ENCODE measurements at regions not wholly inside any gene's neighbourhood (a gene's known extent, or its start where the extent isn't known, plus 50 kb on each side); places are given as distances from the start of the nearest gene placed in this dataset.

GRCh38 chr3:82012775-82013174 lies 251.3 kb upstream of the GBE1 start (continued):
- TF ChIP-seq ASH1L (IDR thresholded peaks at IDR 0.05; ENCODE audit: borderline replicate concordance, low read depth, partially characterized antibody): no peak

GRCh38 chr3:82011336-82011735 lies 249.9 kb upstream of the GBE1 start:
- no peaks in the 10 kb centered on the region for H3K4me1 ChIP-seq (replicated peaks in 1 of 2; ENCODE audit: control insufficient read depth in 2 of 2, insufficient read depth in 2 of 2, low read length in 2 of 2)
- WGBS (ENCODE audit: insufficient coverage, low coverage, missing lambda C conversion rate): 0% methylated on average over 2 of the region's 2 CpGs
- no peak for FAIRE-seq
- H3K9me1 ChIP-seq (ENCODE audit: control insufficient read depth, insufficient read depth, low read length): no peaks in the 10 kb centered on the region
- no peak for DNase-seq (ENCODE audit: extremely low read depth in 1 of 4, low spot score in 3 of 4)
- no peak overlapping the region for H3K9ac ChIP-seq (ENCODE audit: insufficient read depth in 1 of 2, low read depth in 2 of 2, low read length in 2 of 2)
- ChIA-PET POLR2A (no interaction called here), CTCF (ENCODE audit: low intra/inter-chr PET ratio) (no interaction called here)
- in situ Hi-C loops (cut with MboI) (no loop called here), intact Hi-C loops (cut with micrococcal nuclease) (no loop called here)
- no peaks in the 10 kb centered on the region for H3K9me3 ChIP-seq (replicated peaks; ENCODE audit: control insufficient read depth, insufficient read depth, low read depth, low read length)
- no TSS peak for BruUV-seq (replicated peaks)
- no peaks in the 10 kb centered on the region for H4K20me1 ChIP-seq (replicated peaks; ENCODE audit: control insufficient read depth, insufficient read depth, low read length)
- H3K4me2 ChIP-seq (ENCODE audit: insufficient read depth, low read length): no peak overlapping the region
- H3K27me3 ChIP-seq (ENCODE audit: control insufficient read depth in 2 of 2, insufficient read depth in 2 of 2, low read length in 2 of 2): no peaks in the 10 kb centered on the region
- no peak for ATAC-seq
- H3K36me3 ChIP-seq (ENCODE audit: control insufficient read depth, insufficient read depth, low read length): no peaks in the 10 kb centered on the region
- no peak overlapping the region for H3K27ac ChIP-seq (ENCODE audit: extremely low read depth, low read depth, low read length)
- H3K79me2 ChIP-seq (ENCODE audit: control insufficient read depth, insufficient read depth, low read length): no peaks in the 10 kb centered on the region
- H2AFZ ChIP-seq (ENCODE audit: low read depth, low read length): no peak overlapping the region
- H3K4me3 ChIP-seq: no peak overlapping the region
- TF ChIP-seq RFX1 (IDR thresholded peaks at IDR 0.05) (no peak), PKNOX1 (IDR thresholded peaks at IDR 0.05) (no peak), U2AF1 (optimal IDR thresholded peaks at IDR 0.05; ENCODE audit: low read depth, low read length) (no peak), ZEB2 (IDR thresholded peaks at IDR 0.05) (no peak), TAF15 (IDR thresholded peaks at IDR 0.05; ENCODE audit: low read depth, low read length) (no peak), SP2 (IDR thresholded peaks at IDR 0.05; ENCODE audit: extremely low read depth, low read depth, low read length, poor library complexity, severe bottlenecking) (no peak), PHB (CRISPR knock-in tag; IDR thresholded peaks at IDR 0.05) (no peak), EP400 (IDR thresholded peaks at IDR 0.05) (no peak), SNRNP70 (optimal IDR thresholded peaks at IDR 0.05; ENCODE audit: low read depth, low read length) (no peak)
